ENCODE measurements at regions not wholly inside any gene's neighbourhood (a gene's known extent, or its start where the extent isn't known, plus 50 kb on each side); places are given as distances from the start of the nearest gene placed in this dataset.
"Not testable (repeated sequence)": the region's sequence is repeated elsewhere in the genome, so short reads cannot be mapped to it uniquely, and the experiment has no call there.

DNA sequence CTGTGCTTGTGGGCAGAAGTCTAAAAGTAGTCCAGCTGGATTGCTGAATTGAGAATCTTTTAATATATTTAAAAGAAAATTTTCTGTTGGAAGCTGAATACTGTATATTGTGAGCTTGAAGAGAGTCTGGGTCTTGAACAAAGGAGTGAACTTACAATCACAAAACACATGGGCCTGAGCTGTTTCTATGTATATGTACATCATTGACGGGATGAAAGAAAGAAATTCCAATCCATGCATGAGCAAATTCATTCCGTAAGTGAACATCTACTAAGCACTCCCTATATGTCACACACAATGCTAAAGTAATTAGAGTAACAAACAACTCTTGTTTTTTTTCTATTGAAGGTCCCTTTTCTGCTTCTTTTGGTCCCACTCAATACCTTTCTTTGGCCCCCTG lies 331.0 kb downstream of the HS3ST1 start:
- Mint-ChIP-seq H3K4me1 (ENCODE audit: low read depth) (no peaks in the 10 kb centered on the region), H3K9me3 (no peaks in the 10 kb centered on the region), H3K27ac (no peak overlapping the region), H3K4me3 (no peak overlapping the region), H3K36me3 (no peaks in the 10 kb centered on the region), H3K27me3 (no peaks in the 10 kb centered on the region)
- DNase-seq: no peak
- intact Hi-C loops (cut with micrococcal nuclease): no loop called here
- CTCF ChIA-PET: no interaction called here
- POLR2A ChIA-PET: no interaction called here

DNA sequence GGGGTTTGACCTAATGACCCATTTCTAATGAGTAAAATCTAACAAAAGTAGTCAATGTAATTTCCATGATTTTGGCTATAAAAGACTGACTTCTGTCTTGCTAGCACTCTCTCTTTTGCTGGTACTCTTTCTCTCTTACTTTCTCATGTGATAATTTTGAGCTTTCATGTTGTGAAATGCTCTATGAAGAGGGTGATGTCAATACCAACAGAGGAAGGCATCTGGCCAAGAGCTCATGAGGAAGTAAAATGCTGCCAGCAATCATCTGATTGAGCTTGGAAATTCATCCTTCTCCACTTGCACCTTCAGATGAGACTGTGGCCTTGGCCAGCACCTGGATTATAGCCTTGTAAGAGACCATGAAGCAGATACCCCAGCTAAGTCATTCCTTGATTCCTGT lies 347.7 kb downstream of the HS3ST1 start:
- no peaks in the 10 kb centered on the region for H3K36me3 Mint-ChIP-seq

DNA sequence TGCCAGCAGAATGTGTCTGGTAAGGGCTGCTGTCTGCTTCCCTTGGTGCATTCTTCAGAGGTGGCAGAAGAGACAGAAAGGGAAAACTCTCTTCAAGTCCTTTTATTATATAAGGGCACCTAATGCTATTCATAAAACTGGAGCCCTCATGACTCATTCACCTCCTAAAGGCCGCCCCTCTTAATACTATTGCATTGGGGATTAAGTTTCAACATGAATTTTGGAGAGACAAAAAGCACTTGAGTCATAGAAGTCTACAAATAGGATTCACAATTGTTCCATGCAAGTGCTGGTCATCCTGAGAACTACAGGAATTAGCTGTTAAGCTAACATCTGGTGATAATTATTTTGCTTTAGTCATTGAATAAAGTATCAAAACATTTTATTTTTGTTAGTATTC lies 349.5 kb downstream of the HS3ST1 start:
- CTCF ChIA-PET: no interaction called here
- Mint-ChIP-seq H3K4me3 (no peak overlapping the region), H3K36me3 (no peaks in the 10 kb centered on the region), H3K9me3 (no peaks in the 10 kb centered on the region), H3K27me3 (no peaks in the 10 kb centered on the region), H3K27ac (no peak overlapping the region), H3K4me1 (ENCODE audit: low read depth) (no peaks in the 10 kb centered on the region)
- POLR2A ChIA-PET: no interaction called here
- no peak for DNase-seq
- intact Hi-C loops (cut with micrococcal nuclease): no loop called here

More for the DNA sequence above, 347.7 kb downstream of the HS3ST1 start:
- ChIA-PET CTCF (no interaction called here), POLR2A (no interaction called here)
- H3K4me1 Mint-ChIP-seq (ENCODE audit: low read depth): no peaks in the 10 kb centered on the region
- no peaks in the 10 kb centered on the region for H3K27me3 Mint-ChIP-seq
- no peaks in the 10 kb centered on the region for H3K9me3 Mint-ChIP-seq
- intact Hi-C loops (cut with micrococcal nuclease): no loop called here
- no peak overlapping the region for H3K27ac Mint-ChIP-seq
- no peak for DNase-seq
- no peak overlapping the region for H3K4me3 Mint-ChIP-seq

DNA sequence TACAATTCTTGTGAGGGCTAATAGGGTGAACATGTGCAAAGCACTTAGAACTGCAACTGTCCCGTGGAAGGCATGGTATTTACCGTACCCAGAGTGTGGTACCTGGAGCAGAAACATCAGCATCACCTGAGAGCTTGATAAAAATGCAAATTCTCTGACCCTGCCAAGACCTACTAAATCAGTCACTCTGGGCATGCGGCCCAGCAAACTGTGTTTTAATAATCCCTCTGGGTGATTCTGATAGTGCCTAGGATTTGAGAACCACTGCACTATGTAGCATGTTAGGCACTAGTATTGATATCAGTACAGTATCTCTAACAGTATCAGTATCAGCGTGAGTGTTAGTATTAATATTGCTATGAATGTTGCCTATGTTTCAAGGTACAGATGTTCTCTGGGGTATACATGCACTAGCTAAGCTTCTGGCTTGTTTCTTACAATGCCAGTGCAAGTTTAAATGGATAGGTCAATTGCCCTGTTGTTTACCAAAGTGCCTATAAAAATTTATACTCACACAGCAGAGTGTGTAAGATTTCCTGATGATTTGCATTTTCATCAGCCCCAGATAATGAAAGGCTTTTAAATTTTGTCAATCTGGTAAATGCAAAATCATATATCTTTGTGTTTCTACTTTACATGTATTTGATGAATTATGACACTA lies 354.0 kb downstream of the HS3ST1 start:
- POLR2A ChIA-PET: no interaction called here
- Mint-ChIP-seq H3K27me3 (no peaks in the 10 kb centered on the region), H3K4me3 (no peak overlapping the region), H3K9me3 (no peaks in the 10 kb centered on the region), H3K27ac (no peak overlapping the region), H3K36me3 (no peaks in the 10 kb centered on the region), H3K4me1 (ENCODE audit: low read depth) (no peaks in the 10 kb centered on the region)
- CTCF ChIA-PET: no interaction called here
- intact Hi-C loops (cut with micrococcal nuclease): no loop called here
- DNase-seq: no peak

DNA sequence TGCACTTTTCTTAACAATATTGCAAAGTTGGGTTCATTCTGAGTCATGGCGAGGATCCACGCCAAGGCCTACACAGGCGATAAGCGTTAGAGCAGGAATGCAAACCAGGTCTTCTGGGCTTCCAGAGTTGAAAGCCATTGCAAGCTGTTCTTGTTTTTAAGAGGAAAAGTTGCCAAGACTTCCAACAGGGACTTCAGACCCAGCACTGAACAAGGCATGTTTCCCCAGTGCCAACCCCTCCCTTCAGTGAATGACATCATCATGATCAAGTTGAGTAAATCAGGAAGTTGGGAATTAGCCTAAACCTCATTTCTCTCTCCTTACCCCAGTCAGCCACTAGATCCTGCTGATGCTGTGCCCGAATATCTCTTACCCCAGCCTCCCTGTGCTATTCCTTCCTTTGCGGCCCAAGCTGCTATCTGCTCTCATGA lies 355.1 kb downstream of the HS3ST1 start:
- Mint-ChIP-seq H3K4me1 (ENCODE audit: low read depth) (no peaks in the 10 kb centered on the region), H3K27ac (no peak overlapping the region), H3K4me3 (no peak overlapping the region), H3K27me3 (no peaks in the 10 kb centered on the region), H3K36me3 (no peaks in the 10 kb centered on the region), H3K9me3 (no peaks in the 10 kb centered on the region)
- intact Hi-C loops (cut with micrococcal nuclease): no loop called here
- CTCF ChIA-PET: no interaction called here
- DNase-seq: no peak
- POLR2A ChIA-PET: no interaction called here

DNA sequence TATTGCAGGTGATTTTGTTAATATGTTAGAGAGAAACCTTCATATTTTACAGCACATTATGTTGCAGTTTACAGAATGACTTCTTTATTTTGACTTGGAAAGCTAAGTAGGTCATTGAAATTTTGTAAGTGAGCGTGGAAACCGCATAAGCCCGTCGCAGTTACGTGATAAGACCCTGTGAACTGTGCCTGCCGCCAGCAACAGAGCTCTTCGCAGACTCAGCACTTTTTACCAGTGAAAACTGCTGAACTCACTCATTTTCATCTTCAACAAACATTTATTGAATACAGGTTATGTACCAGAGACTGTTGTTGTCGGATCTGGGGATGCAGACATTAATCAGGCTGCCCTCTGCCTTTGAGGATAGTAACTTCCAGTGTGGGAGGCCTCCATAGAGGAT lies 355.7 kb downstream of the HS3ST1 start:
- Mint-ChIP-seq H3K4me1 (ENCODE audit: low read depth) (no peaks in the 10 kb centered on the region), H3K4me3 (no peak overlapping the region), H3K36me3 (no peaks in the 10 kb centered on the region), H3K27me3 (no peaks in the 10 kb centered on the region), H3K9me3 (no peaks in the 10 kb centered on the region), H3K27ac (no peak overlapping the region)
- ChIA-PET CTCF (no interaction called here), POLR2A (no interaction called here)
- DNase-seq: no peak
- intact Hi-C loops (cut with micrococcal nuclease): no loop called here

DNA sequence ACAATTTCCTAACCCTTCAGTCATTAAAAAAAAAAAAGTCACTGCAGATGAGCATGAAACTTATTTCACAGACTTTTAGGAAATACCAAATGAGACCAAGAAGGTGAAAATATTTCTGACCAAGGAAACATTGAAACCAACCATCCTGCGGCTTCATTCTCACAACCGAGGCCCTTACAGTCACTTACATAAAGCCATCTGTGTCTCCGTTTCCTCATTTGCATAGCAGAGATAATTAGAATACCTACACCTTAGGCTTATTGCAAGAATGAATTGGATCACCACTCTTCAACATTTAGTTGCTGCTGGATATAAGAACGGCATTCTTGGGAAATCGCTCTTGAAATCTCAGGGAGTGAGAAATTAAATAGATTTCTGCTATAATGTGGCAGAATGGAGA lies 356.2 kb downstream of the HS3ST1 start:
- intact Hi-C loops (cut with micrococcal nuclease): no loop called here
- ChIA-PET POLR2A (no interaction called here), CTCF (no interaction called here)
- no peaks in the 10 kb centered on the region for H3K9me3 Mint-ChIP-seq
- DNase-seq: no peak
- H3K4me1 Mint-ChIP-seq (ENCODE audit: low read depth): no peaks in the 10 kb centered on the region
- no peak overlapping the region for H3K4me3 Mint-ChIP-seq
- no peaks in the 10 kb centered on the region for H3K27me3 Mint-ChIP-seq
- H3K27ac Mint-ChIP-seq: no peak overlapping the region
- H3K36me3 Mint-ChIP-seq: no peaks in the 10 kb centered on the region

DNA sequence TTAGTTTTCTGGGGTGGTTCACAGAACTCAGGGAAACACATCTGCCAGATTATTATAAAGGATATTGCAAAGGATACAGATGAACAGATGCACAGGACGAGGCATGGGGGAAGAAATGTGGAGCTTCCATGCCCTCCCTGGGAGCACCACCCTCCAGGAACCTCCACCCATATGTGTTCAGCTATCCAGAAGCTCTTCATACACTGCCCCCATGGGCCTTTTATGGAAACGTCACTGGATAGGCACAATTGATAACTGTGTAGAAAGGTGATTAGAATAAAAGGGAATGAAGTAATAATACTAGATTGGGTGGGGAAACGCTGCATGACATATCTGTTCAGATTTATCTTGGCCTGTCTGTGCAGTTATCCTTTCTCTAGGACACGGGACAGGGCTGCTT lies 357.9 kb downstream of the HS3ST1 start:
- Mint-ChIP-seq H3K27ac (no peak overlapping the region), H3K9me3 (no peaks in the 10 kb centered on the region), H3K4me3 (no peak overlapping the region), H3K4me1 (ENCODE audit: low read depth) (no peaks in the 10 kb centered on the region), H3K36me3 (no peaks in the 10 kb centered on the region), H3K27me3 (no peaks in the 10 kb centered on the region)
- DNase-seq: no peak
- intact Hi-C loops (cut with micrococcal nuclease): no loop called here
- ChIA-PET POLR2A (no interaction called here), CTCF (no interaction called here)

DNA sequence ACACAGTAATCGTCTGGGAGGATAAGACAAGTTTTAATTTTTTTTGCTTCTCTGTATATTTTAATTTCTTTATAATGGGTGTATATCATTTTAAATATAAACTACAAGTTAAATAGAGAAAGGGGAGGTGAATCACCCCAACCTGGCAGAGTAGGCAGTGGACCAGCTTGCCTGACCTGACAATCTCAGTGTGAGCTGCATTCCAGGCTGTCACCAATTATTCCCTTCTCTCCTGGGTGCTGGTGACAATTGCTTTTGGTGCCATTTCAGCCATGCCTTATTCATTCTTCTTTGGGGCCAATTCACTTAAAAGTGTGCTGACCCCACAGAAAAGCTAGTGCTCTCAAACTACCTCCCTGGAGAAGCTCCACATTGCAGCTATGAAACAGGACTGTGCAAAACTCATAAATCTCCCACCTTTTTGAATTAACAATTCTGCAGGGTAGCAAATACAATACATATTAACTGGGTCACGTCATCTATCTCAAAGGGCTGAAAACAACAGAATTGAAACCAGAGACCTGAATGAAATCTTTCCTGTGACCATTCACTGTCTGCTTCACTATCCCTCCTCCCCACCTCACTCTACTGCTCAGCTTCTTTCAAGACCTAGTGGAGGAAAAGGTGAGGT lies 359.0 kb downstream of the HS3ST1 start:
- Mint-ChIP-seq H3K4me3 (no peak overlapping the region), H3K27me3 (no peaks in the 10 kb centered on the region), H3K36me3 (no peaks in the 10 kb centered on the region), H3K9me3 (no peaks in the 10 kb centered on the region), H3K27ac (no peak overlapping the region), H3K4me1 (ENCODE audit: low read depth) (no peaks in the 10 kb centered on the region)
- no peak for DNase-seq
- CTCF ChIA-PET: no interaction called here
- POLR2A ChIA-PET: no interaction called here
- intact Hi-C loops (cut with micrococcal nuclease): no loop called here

DNA sequence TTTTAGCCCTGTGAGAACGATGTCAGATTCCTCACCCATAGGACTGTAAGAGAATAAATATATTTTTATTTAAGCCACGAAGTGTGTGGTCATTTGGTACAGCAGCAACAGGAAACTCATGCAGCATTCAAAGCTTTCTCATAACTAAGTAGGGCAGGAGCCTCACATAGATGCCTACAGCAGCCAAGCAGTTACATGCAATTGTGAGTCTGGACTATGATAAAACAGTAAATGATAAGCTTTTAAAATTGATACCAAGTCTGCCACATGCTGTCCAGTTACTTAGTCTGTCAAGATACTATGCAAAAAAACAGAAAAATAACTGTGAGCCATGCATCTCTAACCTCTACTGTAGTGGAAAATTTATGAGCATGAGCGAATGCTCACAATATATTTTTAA lies 359.6 kb downstream of the HS3ST1 start:
- Mint-ChIP-seq H3K4me3 (no peak overlapping the region), H3K36me3 (no peaks in the 10 kb centered on the region), H3K27me3 (no peaks in the 10 kb centered on the region), H3K4me1 (ENCODE audit: low read depth) (no peaks in the 10 kb centered on the region), H3K9me3 (no peaks in the 10 kb centered on the region), H3K27ac (no peak overlapping the region)
- POLR2A ChIA-PET: no interaction called here
- intact Hi-C loops (cut with micrococcal nuclease): no loop called here
- DNase-seq: no peak
- CTCF ChIA-PET: no interaction called here

DNA sequence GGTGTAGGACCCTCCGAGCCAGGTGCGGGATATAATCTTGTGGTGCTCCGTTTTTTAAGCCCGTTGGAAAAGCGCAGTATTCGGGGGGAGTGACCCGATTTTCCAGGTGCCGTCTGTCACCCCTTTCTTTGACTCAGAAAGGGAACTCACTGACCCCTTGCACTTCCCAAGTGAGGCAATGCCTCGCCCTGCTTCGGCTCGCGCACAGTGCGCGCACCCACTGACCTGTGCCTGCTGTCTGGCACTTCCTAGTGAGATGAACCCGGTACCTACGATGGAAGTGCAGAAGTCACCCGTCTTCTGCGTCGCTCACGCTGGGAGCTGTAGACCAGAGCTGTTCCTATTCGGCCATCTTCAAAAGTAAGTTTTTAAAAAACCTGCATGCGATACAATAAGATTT lies 362.1 kb downstream of the HS3ST1 start:
- POLR2A ChIA-PET; H3K4me1 Mint-ChIP-seq (ENCODE audit: low read depth); H3K9me3 Mint-ChIP-seq; intact Hi-C loops (cut with micrococcal nuclease); CTCF ChIA-PET; H3K27ac Mint-ChIP-seq; DNase-seq; H3K27me3 Mint-ChIP-seq; H3K4me3 Mint-ChIP-seq; H3K36me3 Mint-ChIP-seq: not testable (repeated sequence)

DNA sequence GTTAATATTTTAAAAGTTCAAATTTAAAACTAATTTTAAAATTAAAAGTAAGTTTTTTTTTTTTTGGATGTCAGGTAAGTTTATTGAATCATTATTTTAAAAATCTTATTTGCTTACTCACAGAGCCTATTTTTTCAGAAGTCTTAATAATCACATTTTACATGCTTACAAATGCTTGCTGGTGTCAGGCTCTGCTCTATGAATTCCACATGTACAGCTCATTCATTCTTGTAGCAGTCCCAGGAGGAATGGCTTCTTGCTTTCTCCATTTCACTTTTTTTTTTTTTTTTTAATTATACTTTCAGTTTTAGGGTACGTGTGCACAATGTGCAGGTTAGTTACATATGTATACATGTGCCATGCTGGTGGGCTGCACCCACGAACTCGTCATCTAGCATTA lies 368.1 kb downstream of the HS3ST1 start:
- H3K27ac Mint-ChIP-seq; H3K36me3 Mint-ChIP-seq; H3K27me3 Mint-ChIP-seq; DNase-seq; CTCF ChIA-PET; H3K4me1 Mint-ChIP-seq (ENCODE audit: low read depth); intact Hi-C loops (cut with micrococcal nuclease); H3K4me3 Mint-ChIP-seq; POLR2A ChIA-PET; H3K9me3 Mint-ChIP-seq: not testable (repeated sequence)

DNA sequence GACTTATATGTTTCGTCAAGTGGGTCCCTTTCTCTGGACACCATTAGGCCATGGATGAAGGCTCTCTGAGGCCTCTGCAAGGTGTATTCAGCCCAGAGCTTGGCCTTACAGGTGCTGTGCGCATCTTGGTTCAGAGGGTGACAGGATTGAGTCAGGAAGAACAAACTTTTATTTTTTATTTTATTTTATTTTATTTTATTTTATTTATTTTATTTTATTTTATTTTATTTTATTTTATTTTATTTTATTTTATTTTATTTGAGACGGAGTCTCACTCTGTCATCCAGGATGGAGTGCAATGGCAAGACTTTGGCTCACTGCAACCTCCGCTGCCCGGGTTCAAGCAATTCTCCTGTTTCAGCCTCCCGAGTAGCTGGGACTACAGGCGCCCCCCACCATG lies 370.4 kb upstream of the CLNK start:
- H3K4me3 Mint-ChIP-seq; H3K9me3 Mint-ChIP-seq; DNase-seq; CTCF ChIA-PET; H3K4me1 Mint-ChIP-seq (ENCODE audit: low read depth); H3K27me3 Mint-ChIP-seq; H3K27ac Mint-ChIP-seq; intact Hi-C loops (cut with micrococcal nuclease); H3K36me3 Mint-ChIP-seq; POLR2A ChIA-PET: not testable (repeated sequence)
